ENCODE measurements at regions not wholly inside any gene's neighbourhood (a gene's known extent, or its start where the extent isn't known, plus 50 kb on each side); places are given as distances from the start of the nearest gene placed in this dataset.

GRCh38 chr3:154780263-154780662 lies 299.9 kb upstream of the MME start:
- TF ChIP-seq CTCF (IDR thresholded peaks at IDR 0.05; ENCODE audit: low read length) (no peak), EZH2 (IDR thresholded peaks at IDR 0.05; ENCODE audit: borderline replicate concordance, low read length) (no peak)

Measured in OCI-LY1 (cell line).